HL-60 (cell line): ENCODE measurements at regions not wholly inside any gene's neighbourhood (a gene's known extent, or its start where the extent isn't known, plus 50 kb on each side); places are given as distances from the start of the nearest gene placed in this dataset.

ENCODE experiments used
- CTCF ChIP-seq: IDR thresholded peaks from one replicate; pipeline ENCODE4 v1.5.1; 2011; ENCODE audit warnings: low read length, control low read depth, inconsistent platforms; ENCODE audit not compliant: insufficient read depth
- POLR2AphosphoS5 ChIP-seq: IDR thresholded peaks from 2 replicates; pipeline ENCODE4 v1.6.1; 2012; ENCODE audit warnings: low read depth
- REST ChIP-seq: IDR thresholded peaks from 2 replicates; pipeline ENCODE4 v1.6.1; 2012; ENCODE audit warnings: low read depth; ENCODE audit not compliant: insufficient replicate concordance

GRCh38 chr13:105665284-105665683 lies 870.2 kb downstream of the EFNB2 start:
- TF ChIP-seq CTCF (no peak), REST (no peak), POLR2AphosphoS5 (no peak)
